ENCODE measurements at regions not wholly inside any gene's neighbourhood (a gene's known extent, or its start where the extent isn't known, plus 50 kb on each side); places are given as distances from the start of the nearest gene placed in this dataset.

DNA sequence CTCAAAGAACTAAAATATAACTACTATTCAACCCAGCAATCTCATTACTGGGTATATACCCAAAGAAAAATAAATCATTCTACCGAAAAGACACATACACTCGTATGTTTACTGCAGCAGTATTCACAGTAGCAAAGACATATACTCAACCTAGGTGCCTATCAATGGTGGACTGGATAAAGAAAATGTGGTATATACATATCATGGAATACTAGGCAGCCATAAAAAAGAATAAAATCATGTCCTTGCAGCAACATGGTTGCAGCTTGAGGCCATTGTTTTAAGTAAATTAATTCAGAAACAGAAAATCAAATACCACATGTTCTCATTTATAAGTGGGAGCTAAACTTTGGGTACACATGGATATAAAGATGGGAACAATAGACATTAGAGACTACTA lies 266.2 kb upstream of the POU3F1 start:
- no peak overlapping the region for H3K9ac ChIP-seq (ENCODE audit: low read length)
- H3K27me3 ChIP-seq (replicated peaks; ENCODE audit: control insufficient read depth, insufficient read depth, low read length), result no peaks in the 10 kb centered on the region
- H3K36me3 ChIP-seq (ENCODE audit: control insufficient read depth, insufficient read depth, low read length, severe bottlenecking), result no peaks in the 10 kb centered on the region
- DNase-seq (ENCODE audit: low read depth), result no peak
- H3K4me1 ChIP-seq (ENCODE audit: control insufficient read depth, insufficient read depth, low read length), result no peaks in the 10 kb centered on the region
- no peak overlapping the region for H3K4me3 ChIP-seq (ENCODE audit: low read length)
- peaks cover 1% of the 10 kb centered on the region for H3K9me3 ChIP-seq (ENCODE audit: control insufficient read depth, low read length)

DNA sequence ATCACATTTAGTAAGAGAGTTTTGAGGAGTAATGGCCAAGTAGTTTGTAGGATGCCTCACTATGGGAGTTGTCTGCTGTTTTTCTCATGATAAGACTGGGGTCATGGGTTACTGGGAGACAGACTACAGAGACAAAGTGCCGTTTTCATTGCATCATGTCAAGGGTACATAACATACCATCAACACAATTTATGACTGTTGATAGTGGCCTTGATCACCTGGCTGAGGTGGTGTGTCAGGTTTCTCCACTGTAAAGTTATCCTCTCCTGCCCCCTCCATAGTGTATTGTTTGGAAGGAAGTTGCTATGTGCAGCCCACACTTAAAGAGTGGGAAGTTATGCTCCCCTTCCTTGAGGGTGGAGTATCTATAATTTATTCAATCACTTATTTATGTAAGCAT lies 263.5 kb upstream of the POU3F1 start:
- Histone ChIP-seq H3K9me3 (ENCODE audit: control insufficient read depth, low read length) (no peaks in the 10 kb centered on the region), H3K36me3 (ENCODE audit: control insufficient read depth, insufficient read depth, low read length, severe bottlenecking) (no peaks in the 10 kb centered on the region), H3K4me1 (ENCODE audit: control insufficient read depth, insufficient read depth, low read length) (no peaks in the 10 kb centered on the region), H3K9ac (ENCODE audit: low read length) (no peak overlapping the region), H3K27me3 (replicated peaks; ENCODE audit: control insufficient read depth, insufficient read depth, low read length) (no peaks in the 10 kb centered on the region), H3K4me3 (ENCODE audit: low read length) (no peak overlapping the region)
- DNase-seq (ENCODE audit: low read depth), result no peak

DNA sequence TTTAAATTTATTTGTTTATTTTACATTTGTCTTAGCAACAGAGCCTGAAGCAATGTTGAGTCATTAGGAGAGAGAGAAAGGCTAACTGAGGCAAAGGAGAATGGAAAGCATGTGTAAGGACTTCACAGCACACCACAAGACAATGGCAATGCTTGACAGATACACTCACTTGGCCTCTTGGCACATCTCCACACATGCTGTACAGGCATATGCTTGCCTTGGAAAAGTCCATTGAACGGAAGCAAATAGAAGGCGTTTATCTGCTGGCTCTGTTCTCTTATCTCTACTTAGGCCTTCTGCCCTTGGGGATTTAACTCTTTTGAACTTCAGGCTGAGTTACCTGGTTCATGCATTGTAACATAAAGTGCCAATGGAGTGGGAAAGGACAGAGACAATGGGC lies 262.2 kb upstream of the POU3F1 start:
- H3K27me3 ChIP-seq (replicated peaks; ENCODE audit: control insufficient read depth, insufficient read depth, low read length), result no peaks in the 10 kb centered on the region
- DNase-seq (ENCODE audit: low read depth), result no peak

DNA sequence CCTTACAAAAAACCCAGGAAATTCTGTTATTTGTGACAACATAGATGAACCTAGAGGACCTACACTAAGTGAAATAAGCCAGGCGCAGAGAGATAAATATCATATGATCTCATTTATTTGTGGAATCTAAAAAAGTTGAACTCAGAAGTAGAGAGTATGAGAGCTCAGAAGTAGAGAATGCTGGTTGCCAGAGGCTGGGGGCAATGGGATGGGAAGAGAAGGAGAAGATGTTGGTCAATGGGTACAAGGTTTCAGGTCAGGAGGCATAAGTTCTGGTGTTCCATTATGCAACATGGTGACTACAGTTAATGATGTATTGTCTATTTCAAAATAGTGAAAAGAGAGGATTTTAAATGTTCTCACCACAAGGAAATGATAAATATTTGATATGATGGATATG lies 259.1 kb upstream of the POU3F1 start:
- Histone ChIP-seq H3K36me3 (ENCODE audit: control insufficient read depth, insufficient read depth, low read length, severe bottlenecking) (no peaks in the 10 kb centered on the region), H3K27me3 (replicated peaks; ENCODE audit: control insufficient read depth, insufficient read depth, low read length) (no peaks in the 10 kb centered on the region), H3K9ac (ENCODE audit: low read length) (no peak overlapping the region), H3K4me3 (ENCODE audit: low read length) (no peak overlapping the region), H3K4me1 (ENCODE audit: control insufficient read depth, insufficient read depth, low read length) (no peaks in the 10 kb centered on the region), H3K9me3 (ENCODE audit: control insufficient read depth, low read length) (no peaks in the 10 kb centered on the region)
- DNase-seq (ENCODE audit: low read depth), result no peak

More for the DNA sequence above, 262.2 kb upstream of the POU3F1 start:
- Histone ChIP-seq H3K9ac (ENCODE audit: low read length) (no peak overlapping the region), H3K9me3 (ENCODE audit: control insufficient read depth, low read length) (no peaks in the 10 kb centered on the region), H3K4me3 (ENCODE audit: low read length) (no peak overlapping the region), H3K4me1 (ENCODE audit: control insufficient read depth, insufficient read depth, low read length) (no peaks in the 10 kb centered on the region), H3K36me3 (ENCODE audit: control insufficient read depth, insufficient read depth, low read length, severe bottlenecking) (no peaks in the 10 kb centered on the region)

DNA sequence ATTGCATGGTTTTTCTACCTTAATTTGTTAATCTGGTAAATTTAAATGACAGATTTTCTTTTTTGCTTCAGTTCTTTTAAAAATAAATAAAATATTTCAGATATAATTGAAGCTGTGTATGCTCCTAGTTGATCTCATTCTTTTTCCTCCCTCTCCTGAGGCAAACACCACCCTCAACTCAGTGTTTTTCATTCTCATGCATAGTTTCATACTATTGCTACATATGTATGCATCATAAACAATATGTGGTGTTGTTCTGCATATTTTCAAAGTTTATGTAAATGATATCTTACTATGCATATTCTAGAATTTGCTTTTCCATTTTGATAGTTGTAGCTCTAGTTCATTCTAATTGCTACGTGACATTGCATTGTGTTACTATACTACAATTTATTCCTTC lies 257.2 kb upstream of the POU3F1 start:
- H3K27me3 ChIP-seq (replicated peaks; ENCODE audit: control insufficient read depth, insufficient read depth, low read length), result peaks cover 3% of the 10 kb centered on the region
- H3K36me3 ChIP-seq (ENCODE audit: control insufficient read depth, insufficient read depth, low read length, severe bottlenecking), result no peaks in the 10 kb centered on the region
- no peak overlapping the region for H3K9ac ChIP-seq (ENCODE audit: low read length)
- no peak overlapping the region for H3K4me3 ChIP-seq (ENCODE audit: low read length)
- H3K4me1 ChIP-seq (ENCODE audit: control insufficient read depth, insufficient read depth, low read length), result no peaks in the 10 kb centered on the region
- H3K9me3 ChIP-seq (ENCODE audit: control insufficient read depth, low read length), result no peaks in the 10 kb centered on the region
- DNase-seq (ENCODE audit: low read depth), result no peak

DNA sequence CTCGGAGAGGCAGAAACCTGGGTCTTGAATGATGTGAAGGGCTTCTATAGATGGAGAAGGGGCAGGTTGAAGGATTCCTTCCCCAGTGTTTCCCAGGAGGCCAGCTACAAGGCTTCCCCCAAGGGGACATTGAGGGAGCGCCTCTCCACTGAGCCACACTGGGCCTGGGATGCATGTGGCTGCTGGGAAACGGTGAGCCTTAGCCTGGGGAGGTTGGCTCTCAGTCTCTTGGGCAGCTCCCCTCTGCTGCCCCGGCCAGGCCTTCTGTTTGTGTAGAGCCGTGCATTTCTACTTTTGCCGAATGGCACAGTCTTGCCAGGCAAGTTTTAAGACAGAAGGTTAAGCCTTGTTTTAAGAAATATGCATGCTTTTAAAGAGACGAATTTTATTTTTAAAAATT lies 254.4 kb upstream of the POU3F1 start:
- Histone ChIP-seq H3K4me3 (ENCODE audit: low read length) (no peak overlapping the region), H3K9ac (ENCODE audit: low read length) (no peak overlapping the region), H3K27me3 (replicated peaks; ENCODE audit: control insufficient read depth, insufficient read depth, low read length) (peaks cover 15% of the 10 kb centered on the region), H3K9me3 (ENCODE audit: control insufficient read depth, low read length) (peaks cover 4% of the 10 kb centered on the region), H3K36me3 (ENCODE audit: control insufficient read depth, insufficient read depth, low read length, severe bottlenecking) (no peaks in the 10 kb centered on the region), H3K4me1 (ENCODE audit: control insufficient read depth, insufficient read depth, low read length) (no peaks in the 10 kb centered on the region)
- no peak for DNase-seq (ENCODE audit: low read depth)

DNA sequence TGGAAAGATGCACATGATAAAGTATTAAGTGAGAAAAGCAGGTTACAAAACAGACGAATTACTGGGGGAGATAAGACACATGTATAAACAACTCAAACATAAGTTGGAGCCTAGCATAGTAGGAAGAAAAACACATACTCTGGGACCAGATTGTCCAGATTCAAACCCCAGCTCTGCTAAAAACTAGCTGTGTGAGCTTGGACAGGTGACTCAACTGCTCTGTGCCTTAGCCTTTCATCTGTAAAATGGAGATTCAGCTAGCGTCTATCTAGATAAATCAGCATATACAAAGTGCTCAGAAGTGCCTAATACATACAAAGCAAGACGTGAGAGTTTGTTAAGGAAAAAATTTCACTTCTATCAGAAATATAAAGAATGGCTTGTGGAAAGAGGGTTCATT lies 254.0 kb upstream of the POU3F1 start:
- no peak overlapping the region for H3K4me3 ChIP-seq (ENCODE audit: low read length)
- no peak for DNase-seq (ENCODE audit: low read depth)
- H3K9ac ChIP-seq (ENCODE audit: low read length), result no peak overlapping the region
- H3K9me3 ChIP-seq (ENCODE audit: control insufficient read depth, low read length), result peaks cover 4% of the 10 kb centered on the region
- H3K36me3 ChIP-seq (ENCODE audit: control insufficient read depth, insufficient read depth, low read length, severe bottlenecking), result no peaks in the 10 kb centered on the region
- H3K4me1 ChIP-seq (ENCODE audit: control insufficient read depth, insufficient read depth, low read length), result no peaks in the 10 kb centered on the region
- peaks cover 19% of the 10 kb centered on the region for H3K27me3 ChIP-seq (replicated peaks; ENCODE audit: control insufficient read depth, insufficient read depth, low read length)

DNA sequence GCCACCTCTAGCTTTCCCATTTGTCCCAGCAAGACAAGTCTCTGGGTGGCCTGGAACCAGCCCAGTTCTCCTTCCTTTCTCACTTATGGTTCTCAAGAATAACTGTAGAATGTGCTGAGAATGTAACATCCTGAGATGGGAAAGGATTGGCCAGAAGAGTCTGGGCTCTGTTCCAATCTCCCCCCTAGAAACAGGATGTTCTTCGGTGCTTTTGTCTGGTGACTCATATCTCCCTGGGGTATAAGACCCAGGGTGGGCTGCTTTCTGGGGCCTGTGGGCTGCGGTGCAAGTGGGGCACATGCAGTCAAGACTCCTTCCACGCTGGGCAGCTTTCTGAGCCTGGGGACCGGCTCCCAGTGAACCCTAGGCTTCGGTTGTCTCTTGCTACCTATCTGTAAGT lies 251.2 kb upstream of the POU3F1 start:
- H3K27me3 ChIP-seq (replicated peaks; ENCODE audit: control insufficient read depth, insufficient read depth, low read length), result peaks cover 30% of the 10 kb centered on the region
- no peak overlapping the region for H3K4me3 ChIP-seq (ENCODE audit: low read length)
- peaks cover 4% of the 10 kb centered on the region for H3K9me3 ChIP-seq (ENCODE audit: control insufficient read depth, low read length)
- no peak overlapping the region for H3K9ac ChIP-seq (ENCODE audit: low read length)
- no peaks in the 10 kb centered on the region for H3K36me3 ChIP-seq (ENCODE audit: control insufficient read depth, insufficient read depth, low read length, severe bottlenecking)
- DNase-seq (ENCODE audit: low read depth), result no peak
- H3K4me1 ChIP-seq (ENCODE audit: control insufficient read depth, insufficient read depth, low read length), result no peaks in the 10 kb centered on the region

DNA sequence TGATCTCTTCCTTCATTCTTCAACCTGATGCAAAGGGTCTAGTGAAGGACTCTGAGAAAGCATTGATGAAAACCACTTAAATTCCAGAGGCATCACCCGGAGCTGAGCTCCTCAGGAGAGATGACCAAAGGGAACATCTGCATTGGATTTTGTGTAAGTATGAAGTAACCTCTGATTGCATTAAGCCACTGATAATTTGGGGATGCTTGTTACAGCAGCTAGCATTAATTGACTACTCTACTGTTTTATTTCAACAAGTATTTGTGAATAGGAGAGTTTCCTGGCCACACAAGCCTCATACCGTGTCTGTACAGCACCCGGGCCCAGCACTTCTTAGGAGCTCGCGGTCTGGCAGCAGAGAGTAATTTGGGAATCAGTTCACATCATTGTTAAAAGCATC lies 250.7 kb upstream of the POU3F1 start:
- H3K36me3 ChIP-seq (ENCODE audit: control insufficient read depth, insufficient read depth, low read length, severe bottlenecking), result no peaks in the 10 kb centered on the region
- H3K9ac ChIP-seq (ENCODE audit: low read length), result no peak overlapping the region
- peaks cover 34% of the 10 kb centered on the region for H3K27me3 ChIP-seq (replicated peaks; ENCODE audit: control insufficient read depth, insufficient read depth, low read length)
- DNase-seq (ENCODE audit: low read depth), result no peak
- peaks cover 4% of the 10 kb centered on the region for H3K9me3 ChIP-seq (ENCODE audit: control insufficient read depth, low read length)
- H3K4me1 ChIP-seq (ENCODE audit: control insufficient read depth, insufficient read depth, low read length), result no peaks in the 10 kb centered on the region
- H3K4me3 ChIP-seq (ENCODE audit: low read length), result no peak overlapping the region

DNA sequence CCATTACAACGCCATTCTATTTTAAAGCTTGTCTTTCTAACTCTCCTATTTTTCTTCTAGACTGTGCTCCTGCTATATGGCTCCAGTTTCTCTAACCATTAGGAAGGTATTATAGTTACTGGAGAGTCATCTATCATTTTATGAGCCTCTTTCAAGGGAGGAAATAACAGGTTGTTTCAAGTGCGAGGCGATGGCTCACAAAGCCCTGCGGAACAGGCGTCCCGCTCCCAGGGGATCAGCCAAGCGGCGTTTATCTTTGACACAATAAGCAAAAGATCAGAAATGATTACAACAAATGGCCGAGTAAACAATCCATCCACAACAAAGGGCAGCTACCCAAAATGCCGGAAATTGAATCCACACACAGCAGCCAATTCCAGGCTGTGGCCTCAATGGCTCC lies 249.5 kb upstream of the POU3F1 start:
- H3K9me3 ChIP-seq (ENCODE audit: control insufficient read depth, low read length), result peaks cover 4% of the 10 kb centered on the region
- H3K27me3 ChIP-seq (replicated peaks; ENCODE audit: control insufficient read depth, insufficient read depth, low read length), result peaks cover 34% of the 10 kb centered on the region
- H3K9ac ChIP-seq (ENCODE audit: low read length), result no peak overlapping the region
- no peaks in the 10 kb centered on the region for H3K36me3 ChIP-seq (ENCODE audit: control insufficient read depth, insufficient read depth, low read length, severe bottlenecking)
- no peak for DNase-seq (ENCODE audit: low read depth)
- no peaks in the 10 kb centered on the region for H3K4me1 ChIP-seq (ENCODE audit: control insufficient read depth, insufficient read depth, low read length)
- no peak overlapping the region for H3K4me3 ChIP-seq (ENCODE audit: low read length)

DNA sequence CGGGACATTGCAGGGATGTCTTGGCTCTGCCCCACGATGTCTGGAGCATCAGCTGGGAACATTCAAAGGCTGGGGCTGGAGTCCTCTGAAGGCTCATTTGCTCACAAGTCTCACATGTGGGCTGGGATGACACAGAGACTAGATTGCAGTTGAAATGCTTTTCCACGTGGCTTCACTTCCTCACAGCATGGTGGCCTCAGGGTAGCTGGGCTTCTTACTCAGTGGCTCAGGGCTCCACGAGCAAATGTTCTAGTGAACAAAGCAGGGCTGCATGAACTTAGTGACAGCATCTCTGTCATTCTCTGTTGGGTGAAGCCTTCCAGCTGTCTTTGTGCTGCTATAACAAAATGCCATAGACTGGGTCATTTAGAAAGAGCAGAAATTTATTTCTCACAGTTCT lies 247.0 kb upstream of the POU3F1 start:
- Histone ChIP-seq H3K36me3 (ENCODE audit: control insufficient read depth, insufficient read depth, low read length, severe bottlenecking) (no peaks in the 10 kb centered on the region), H3K9ac (ENCODE audit: low read length) (no peak overlapping the region), H3K9me3 (ENCODE audit: control insufficient read depth, low read length) (peaks cover 4% of the 10 kb centered on the region), H3K4me1 (ENCODE audit: control insufficient read depth, insufficient read depth, low read length) (no peaks in the 10 kb centered on the region), H3K4me3 (ENCODE audit: low read length) (no peak overlapping the region), H3K27me3 (replicated peaks; ENCODE audit: control insufficient read depth, insufficient read depth, low read length) (peaks cover 41% of the 10 kb centered on the region)
- DNase-seq (ENCODE audit: low read depth), result no peak

DNA sequence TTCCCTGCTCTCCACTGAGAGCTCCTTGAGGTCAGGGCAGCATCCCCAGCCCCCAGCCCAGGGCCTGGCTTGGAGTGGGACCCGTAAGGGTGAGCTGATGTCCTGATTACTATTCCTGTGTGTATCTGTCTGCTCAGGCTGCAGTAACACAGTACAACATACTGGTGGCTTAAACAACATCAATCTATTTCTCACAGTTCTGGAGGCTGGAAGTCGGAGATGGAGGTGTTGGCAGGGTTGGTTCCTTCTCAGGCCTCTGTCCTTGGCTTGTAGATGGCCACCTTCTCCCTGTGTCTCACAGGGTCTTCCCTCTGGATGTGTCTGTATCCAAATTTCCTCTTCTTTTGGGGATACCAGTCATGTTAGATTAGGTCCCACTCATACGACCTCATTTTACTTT lies 246.4 kb upstream of the POU3F1 start:
- Histone ChIP-seq H3K9me3 (ENCODE audit: control insufficient read depth, low read length) (peaks cover 4% of the 10 kb centered on the region), H3K9ac (ENCODE audit: low read length) (no peak overlapping the region), H3K36me3 (ENCODE audit: control insufficient read depth, insufficient read depth, low read length, severe bottlenecking) (no peaks in the 10 kb centered on the region), H3K4me3 (ENCODE audit: low read length) (no peak overlapping the region), H3K4me1 (ENCODE audit: control insufficient read depth, insufficient read depth, low read length) (no peaks in the 10 kb centered on the region), H3K27me3 (replicated peaks; ENCODE audit: control insufficient read depth, insufficient read depth, low read length) (peaks cover 39% of the 10 kb centered on the region)
- DNase-seq (ENCODE audit: low read depth), result no peak

All from adipocyte (in vitro differentiated cells).